Osteoblast (primary cell): ENCODE measurements at regions not wholly inside any gene's neighbourhood (a gene's known extent, or its start where the extent isn't known, plus 50 kb on each side); places are given as distances from the start of the nearest gene placed in this dataset.

Experiments
- DNase-seq: peaks from one replicate; pipeline ENCODE4 v3.0.0; 2011; ENCODE audit warnings: low spot score, mixed read lengths; ENCODE audit not compliant: insufficient read length; ENCODE audit errors: missing footprints
- H2AFZ ChIP-seq: 2 replicates; pipeline ENCODE4 v1.6.0; 2011; ENCODE audit warnings: mild to moderate bottlenecking, low read length
- H3K27ac ChIP-seq: 2 replicates; pipeline ENCODE4 v1.5.1; 2011; ENCODE audit warnings: mild to moderate bottlenecking, low read depth, low read length, moderate library complexity
- H3K27me3 ChIP-seq: 2 replicates; pipeline ENCODE4 v1.6.0; 2012; ENCODE audit warnings: mild to moderate bottlenecking, control low read depth, inconsistent platforms, low read length, moderate library complexity; ENCODE audit not compliant: insufficient read depth
- H3K36me3 ChIP-seq: 2 replicates; pipeline ENCODE4 v1.5.1; 2011; ENCODE audit warnings: mild to moderate bottlenecking, low read length, control low read depth, moderate library complexity; ENCODE audit not compliant: insufficient read depth
- H3K4me1 ChIP-seq: 2 replicates; pipeline ENCODE4 v1.5.1; 2011; ENCODE audit warnings: mild to moderate bottlenecking, low read length, control low read depth, moderate library complexity; ENCODE audit not compliant: insufficient read depth
- H3K4me2 ChIP-seq: 2 replicates; pipeline ENCODE4 v1.6.0; 2011; ENCODE audit warnings: mild to moderate bottlenecking, low read length; ENCODE audit not compliant: insufficient read depth
- H3K4me3 ChIP-seq: fragments of 200-600 bp; sonication (generic); 3 replicates; pipeline ENCODE4 v1.5.1; 2012; ENCODE audit warnings: mild to moderate bottlenecking, low read length, inconsistent platforms; ENCODE audit not compliant: insufficient read depth
- H3K79me2 ChIP-seq: 2 replicates; pipeline ENCODE4 v1.6.0; 2012; ENCODE audit warnings: mild to moderate bottlenecking, low read length, control low read depth, inconsistent platforms; ENCODE audit not compliant: insufficient read depth
- H3K9me3 ChIP-seq: 2 replicates; pipeline ENCODE4 v1.5.1; 2011; ENCODE audit warnings: low read depth, low read length, control low read depth
- H4K20me1 ChIP-seq: 2 replicates; pipeline ENCODE4 v1.6.0; 2012; ENCODE audit warnings: mild to moderate bottlenecking, low read length, control low read depth; ENCODE audit not compliant: insufficient read depth
- TF ChIP-seq, protein P1 (sequence below): IDR thresholded peaks from 2 replicates; pipeline ENCODE4 v1.5.1; 2011; ENCODE audit warnings: mild to moderate bottlenecking, low read depth, low read length, moderate library complexity; ENCODE audit errors: extremely low read depth

DNA sequence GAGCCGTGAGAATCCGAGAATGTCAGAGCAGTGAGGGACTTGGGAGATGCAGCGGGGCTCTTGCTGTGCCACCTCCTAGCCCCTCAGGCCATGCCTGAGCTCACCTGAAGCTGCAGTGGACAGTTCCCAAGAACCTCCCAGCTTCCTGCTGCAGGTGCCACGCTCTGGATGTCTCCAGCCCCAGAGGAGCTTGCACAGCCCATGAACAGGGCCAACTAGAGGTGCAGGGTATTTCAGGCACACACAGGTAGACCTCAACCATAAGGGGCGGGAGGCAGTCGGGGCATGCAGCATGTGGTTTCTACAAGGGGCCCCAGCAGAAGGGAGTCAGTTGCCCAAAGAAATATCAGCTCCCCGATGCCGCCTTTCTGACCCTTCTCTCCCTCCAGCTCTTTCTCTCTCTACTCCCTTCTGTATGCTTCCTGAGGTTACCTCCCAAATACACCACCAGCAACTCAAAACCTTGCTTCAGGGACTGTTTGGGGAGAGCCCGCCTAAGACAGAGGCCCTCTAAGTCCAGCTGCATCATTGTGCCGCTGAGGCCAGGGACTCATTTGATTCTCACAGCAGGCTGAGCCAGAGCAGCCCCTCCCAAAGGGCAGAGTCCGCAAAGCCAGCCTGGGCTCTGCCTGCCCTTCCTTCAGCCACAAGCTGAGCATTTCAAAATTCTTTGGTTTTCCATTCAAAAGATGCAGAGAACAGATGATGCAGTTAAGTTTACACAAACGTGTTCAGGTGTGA is 209.8 kb downstream of the MATN1 start:
- H3K36me3 ChIP-seq, result no peaks in the 10 kb centered on the region
- DNase-seq, result no peak
- no peak overlapping the region for H3K4me3 ChIP-seq
- H4K20me1 ChIP-seq, result no peaks in the 10 kb centered on the region
- H3K9me3 ChIP-seq, result no peaks in the 10 kb centered on the region
- H2AFZ ChIP-seq, result no peak overlapping the region
- H3K79me2 ChIP-seq, result no peaks in the 10 kb centered on the region
- peaks cover 12% of the 10 kb centered on the region for H3K4me1 ChIP-seq
- TF ChIP-seq, protein P1, sequence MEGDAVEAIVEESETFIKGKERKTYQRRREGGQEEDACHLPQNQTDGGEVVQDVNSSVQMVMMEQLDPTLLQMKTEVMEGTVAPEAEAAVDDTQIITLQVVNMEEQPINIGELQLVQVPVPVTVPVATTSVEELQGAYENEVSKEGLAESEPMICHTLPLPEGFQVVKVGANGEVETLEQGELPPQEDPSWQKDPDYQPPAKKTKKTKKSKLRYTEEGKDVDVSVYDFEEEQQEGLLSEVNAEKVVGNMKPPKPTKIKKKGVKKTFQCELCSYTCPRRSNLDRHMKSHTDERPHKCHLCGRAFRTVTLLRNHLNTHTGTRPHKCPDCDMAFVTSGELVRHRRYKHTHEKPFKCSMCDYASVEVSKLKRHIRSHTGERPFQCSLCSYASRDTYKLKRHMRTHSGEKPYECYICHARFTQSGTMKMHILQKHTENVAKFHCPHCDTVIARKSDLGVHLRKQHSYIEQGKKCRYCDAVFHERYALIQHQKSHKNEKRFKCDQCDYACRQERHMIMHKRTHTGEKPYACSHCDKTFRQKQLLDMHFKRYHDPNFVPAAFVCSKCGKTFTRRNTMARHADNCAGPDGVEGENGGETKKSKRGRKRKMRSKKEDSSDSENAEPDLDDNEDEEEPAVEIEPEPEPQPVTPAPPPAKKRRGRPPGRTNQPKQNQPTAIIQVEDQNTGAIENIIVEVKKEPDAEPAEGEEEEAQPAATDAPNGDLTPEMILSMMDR, result no peak
- H3K4me2 ChIP-seq, result no peak overlapping the region
- H3K27me3 ChIP-seq, result peaks cover 4% of the 10 kb centered on the region
- no peak overlapping the region for H3K27ac ChIP-seq

DNA sequence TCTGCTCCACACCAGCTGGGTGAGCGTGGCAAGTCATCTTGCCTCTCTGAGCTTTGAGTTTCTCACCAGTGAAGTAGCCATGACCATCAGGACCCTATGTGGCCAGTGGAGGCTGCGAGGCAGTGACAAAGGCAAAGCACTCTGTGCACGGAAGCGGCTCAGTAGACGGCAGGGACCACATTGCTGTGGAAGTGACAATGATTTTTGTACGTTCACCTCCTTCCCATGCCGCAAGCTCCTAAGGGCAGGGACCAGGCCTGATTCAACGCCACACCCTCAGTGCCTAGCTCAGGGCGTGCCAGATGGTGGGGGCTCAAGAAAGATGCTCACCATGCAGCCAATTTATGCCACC is 210.5 kb downstream of the MATN1 start:
- DNase-seq, result no peak
- Histone ChIP-seq H3K4me3 (no peak overlapping the region), H3K27me3 (peaks cover 4% of the 10 kb centered on the region), H4K20me1 (no peaks in the 10 kb centered on the region), H3K36me3 (no peaks in the 10 kb centered on the region), H3K27ac (no peak overlapping the region), H3K4me1 (peaks cover 12% of the 10 kb centered on the region), H3K79me2 (no peaks in the 10 kb centered on the region), H3K4me2 (no peak overlapping the region), H3K9me3 (no peaks in the 10 kb centered on the region), H2AFZ (no peak overlapping the region)
- TF ChIP-seq, protein P1, result no peak

DNA sequence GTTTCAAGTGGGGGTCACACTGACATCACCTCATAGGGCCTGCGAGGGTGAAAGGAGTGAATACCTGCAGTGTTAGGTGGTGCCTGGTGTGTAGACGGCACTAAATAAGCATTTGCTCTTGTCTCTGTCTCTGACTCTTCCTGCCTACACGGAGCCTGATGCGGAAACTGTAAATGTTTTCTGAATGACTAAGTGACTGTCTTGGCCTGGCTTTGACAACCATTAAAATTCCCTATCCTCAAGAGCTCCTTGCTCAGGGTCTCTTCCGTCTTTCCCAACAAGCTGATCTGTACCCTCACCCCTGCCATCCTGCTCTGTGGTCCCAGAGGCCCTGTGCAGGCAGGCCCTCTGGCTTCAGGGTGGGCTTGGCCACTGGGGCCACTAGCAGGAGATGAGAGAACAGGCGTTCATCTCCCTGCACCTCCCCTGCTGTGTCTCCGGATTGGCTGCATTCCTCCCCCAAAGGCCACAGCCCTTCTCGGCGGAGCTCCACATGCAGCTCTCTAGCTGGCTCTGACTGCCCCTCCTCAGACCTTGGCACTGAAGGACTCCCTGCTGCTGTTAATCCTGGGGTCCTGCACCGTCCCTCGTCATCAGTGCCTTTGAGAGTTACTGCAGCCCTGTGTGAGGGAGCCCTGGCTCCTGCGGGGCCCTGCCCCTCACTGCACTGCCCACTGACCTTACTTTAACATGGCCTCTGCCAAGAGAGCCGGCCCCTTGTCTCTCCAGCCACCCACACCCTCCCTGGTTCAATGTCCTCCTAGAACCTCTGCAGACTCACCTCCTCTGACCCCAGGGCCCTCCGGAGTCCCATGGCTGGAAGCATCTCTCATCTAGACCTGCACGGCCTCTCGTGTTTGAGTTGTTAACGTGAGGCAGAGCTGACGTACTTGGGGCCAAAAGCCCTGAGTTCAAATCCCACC is 211.1 kb downstream of the MATN1 start:
- Histone ChIP-seq H4K20me1 (no peaks in the 10 kb centered on the region), H3K9me3 (no peaks in the 10 kb centered on the region), H3K36me3 (no peaks in the 10 kb centered on the region), H3K4me3 (no peak overlapping the region), H2AFZ (peak overlapping the region; percentile 76), H3K27me3 (peaks cover 4% of the 10 kb centered on the region), H3K79me2 (no peaks in the 10 kb centered on the region), H3K4me2 (peak overlapping the region; percentile 62), H3K27ac (no peak overlapping the region), H3K4me1 (peaks cover 12% of the 10 kb centered on the region)
- no peak for DNase-seq
- TF ChIP-seq, protein P1, result no peak

DNA sequence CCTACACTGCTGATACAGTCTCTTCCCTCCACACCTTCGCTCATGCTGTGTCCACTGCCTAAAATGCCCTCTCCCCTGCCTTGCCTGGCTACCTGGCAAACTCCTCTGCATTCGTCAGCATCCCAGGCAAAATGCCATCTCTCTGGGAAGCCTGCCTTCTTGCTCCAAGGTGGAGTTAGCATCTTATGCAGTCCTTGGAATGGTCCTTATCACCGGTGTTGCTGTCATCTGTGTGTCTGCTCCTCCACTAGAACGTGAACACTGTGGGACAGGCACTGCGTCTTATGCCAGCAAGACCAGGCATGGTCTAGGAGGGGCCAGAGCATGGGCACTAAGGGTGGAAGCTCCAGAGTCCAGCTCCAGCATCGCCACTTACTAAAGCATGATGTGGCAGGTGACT is 211.8 kb downstream of the MATN1 start:
- no peak overlapping the region for H3K27ac ChIP-seq
- no peaks in the 10 kb centered on the region for H3K36me3 ChIP-seq
- no peak overlapping the region for H2AFZ ChIP-seq
- no peaks in the 10 kb centered on the region for H3K9me3 ChIP-seq
- TF ChIP-seq, protein P1, result no peak
- H3K79me2 ChIP-seq, result no peaks in the 10 kb centered on the region
- peaks cover 12% of the 10 kb centered on the region for H3K4me1 ChIP-seq
- no peak overlapping the region for H3K4me3 ChIP-seq
- H3K27me3 ChIP-seq, result peaks cover 4% of the 10 kb centered on the region
- H4K20me1 ChIP-seq, result no peaks in the 10 kb centered on the region
- H3K4me2 ChIP-seq, result peak overlapping the region; percentile 62
- DNase-seq, result no peak
